ENCODE measurements at regions not wholly inside any gene's neighbourhood (a gene's known extent, or its start where the extent isn't known, plus 50 kb on each side); places are given as distances from the start of the nearest gene placed in this dataset.

DNA sequence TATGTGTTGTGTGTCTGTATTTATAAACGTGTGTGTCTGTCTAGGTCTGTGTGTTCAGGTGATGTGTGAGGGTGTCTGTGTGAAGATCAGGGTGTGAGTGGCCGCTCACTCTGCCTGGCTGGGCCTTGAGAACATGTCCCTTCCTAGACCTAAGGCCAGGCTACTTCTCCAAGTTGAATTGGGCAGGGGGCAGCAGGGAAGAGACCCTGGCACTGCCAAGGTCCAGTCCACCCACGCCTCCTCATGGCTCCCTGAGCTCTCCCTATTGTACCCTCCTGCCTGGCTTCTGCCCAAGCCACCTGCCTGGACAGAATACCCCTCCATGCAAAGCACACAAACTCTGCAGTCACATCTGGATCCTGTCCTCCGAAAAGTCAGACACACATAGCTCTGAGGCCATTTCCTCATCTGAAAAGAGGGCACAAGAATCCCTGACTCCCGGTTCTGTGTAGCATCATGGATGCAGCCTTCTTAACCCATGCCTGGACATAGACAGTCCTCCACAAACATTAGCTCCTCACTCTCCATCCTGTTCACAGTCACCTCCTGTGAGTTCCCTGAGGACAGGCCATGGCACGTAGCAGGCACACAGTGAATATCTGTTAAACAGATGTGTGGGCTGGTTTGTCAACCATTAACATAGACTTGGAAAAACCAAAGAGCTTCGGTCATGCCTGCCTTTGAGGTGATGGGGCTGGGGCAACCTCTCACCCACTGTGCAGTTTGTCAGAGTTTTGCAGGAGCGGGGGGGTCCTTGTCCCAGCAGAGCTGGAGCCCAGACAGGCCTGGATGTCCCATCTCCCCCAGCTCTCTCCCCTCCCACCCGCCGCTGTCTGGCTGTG lies 167.8 kb upstream of the MVB12B start:
- Histone ChIP-seq H3K27me3 (replicated peaks in 1 of 4; ENCODE audit: control insufficient read depth in 3 of 4, extremely low read depth in 1 of 4, insufficient read depth in 3 of 4, low read length in 3 of 4) (peaks cover 0 to 2% (median 0%) of the 10 kb centered on the region in 4 experiments; a peak in 2 of 7 replicates), H2AFZ (ENCODE audit: low read length) (no peak overlapping the region), H3K9ac (replicated peaks in 1 of 4; ENCODE audit: extremely low read depth in 1 of 4, low read depth in 3 of 4, low read length in 3 of 4) (no peak overlapping the region), H2AK5ac (ENCODE audit: low read depth, low read length) (no peak overlapping the region), H4K91ac (replicated peaks; ENCODE audit: insufficient read length, low read length) (no peak overlapping the region), H3K4me1 (replicated peaks in 1 of 4; ENCODE audit: control insufficient read depth in 3 of 4, insufficient read depth in 4 of 4, low read length in 3 of 4) (peaks cover 0 to 10% (median 0%) of the 10 kb centered on the region in 4 experiments; a peak in 2 of 7 replicates), H3K14ac (ENCODE audit: insufficient read length) (no peak overlapping the region), H2BK120ac (replicated peaks; ENCODE audit: low read depth, low read length) (no peak overlapping the region), H2BK12ac (ENCODE audit: low read depth, low read length) (no peak overlapping the region), H2BK15ac (ENCODE audit: low read length) (no peak overlapping the region), H4K20me1 (replicated peaks in 1 of 2; ENCODE audit: control insufficient read depth in 1 of 2, insufficient read depth in 2 of 2, low read length in 2 of 2) (no peaks in the 10 kb centered on the region), H4K8ac (ENCODE audit: extremely low read depth, insufficient read depth, low read length) (no peak overlapping the region), H3K79me1 (ENCODE audit: low read depth, low read length) (peaks cover 2% of the 10 kb centered on the region; the same call in 1 of the 2 replicates), H3K56ac (replicated peaks; ENCODE audit: insufficient read length, low read depth, low read length) (no peak overlapping the region), H3K4me3 (ENCODE audit: extremely low read depth in 1 of 4, insufficient read depth in 2 of 4, low read depth in 3 of 4, low read length in 4 of 4) (no peak overlapping the region), H3K23ac (ENCODE audit: insufficient read length) (no peak overlapping the region), H2BK20ac (ENCODE audit: low read length) (no peak overlapping the region), H3K4me2 (ENCODE audit: insufficient read depth in 1 of 2, low read depth in 2 of 2, low read length in 2 of 2) (no peak overlapping the region), H3K23me2 (ENCODE audit: low read depth, low read length) (no peaks in the 10 kb centered on the region), H3K4ac (replicated peaks; ENCODE audit: insufficient read length, low read depth, low read length) (no peak overlapping the region), H3K36me3 (ENCODE audit: control insufficient read depth in 2 of 4, insufficient read depth in 4 of 4, low read length in 3 of 4) (no peaks in the 10 kb centered on the region), H3K9me3 (ENCODE audit: insufficient read depth in 2 of 2, low read depth in 1 of 2, low read length in 1 of 2) (no peaks in the 10 kb centered on the region), H3K79me2 (ENCODE audit: control insufficient read depth in 1 of 2, insufficient read depth in 2 of 2, low read length in 2 of 2) (no peaks in the 10 kb centered on the region), H3K18ac (ENCODE audit: extremely low read depth, low read length) (no peak overlapping the region), H4K5ac (ENCODE audit: insufficient read length, low read depth, low read length) (no peak overlapping the region), H2BK5ac (ENCODE audit: low read depth, low read length) (no peak overlapping the region), H3K27ac (ENCODE audit: low read depth, low read length) (no peak overlapping the region)
- CTCF ChIA-PET (ENCODE audit: partially characterized antibody), result interaction anchor here (0.9 to 1.7 kb wide), 5 partner anchors 14 to 240 kb away, joined by 3 to 12 read pairs (median 3); no protein-coding TSS in a partner anchor
- DNase-seq (ENCODE audit: low read depth in 1 of 2, low spot score in 2 of 2), result no peak
- TF ChIP-seq POLR2A (IDR thresholded peaks at IDR 0.05; ENCODE audit: control extremely low read depth in 1 of 2, low read depth in 2 of 2, low read length in 2 of 2) (no peak), KDM1A (IDR thresholded peaks at IDR 0.05; ENCODE audit: borderline replicate concordance, low read length) (no peak), RXRA (IDR thresholded peaks at IDR 0.05; ENCODE audit: insufficient read depth, low read depth, low read length) (no peak), FOSL1 (IDR thresholded peaks at IDR 0.05; ENCODE audit: insufficient read depth, low read depth, low read length) (no peak), KDM4A (IDR thresholded peaks at IDR 0.05; ENCODE audit: low read depth, low read length, severe bottlenecking) (no peak), SP4 (IDR thresholded peaks at IDR 0.05; ENCODE audit: low read length) (no peak), HDAC6 (IDR thresholded peaks at IDR 0.05; ENCODE audit: low read depth, low read length) (no peak), JUND (IDR thresholded peaks at IDR 0.05; ENCODE audit: low read length) (no peak), TAF7 (optimal IDR thresholded peaks at IDR 0.05; ENCODE audit: borderline replicate concordance, low read depth, low read length) (no peak), TAF1 (IDR thresholded peaks at IDR 0.05; ENCODE audit: low read depth, low read length) (no peak)
- TF ChIP-seq, protein P1, sequence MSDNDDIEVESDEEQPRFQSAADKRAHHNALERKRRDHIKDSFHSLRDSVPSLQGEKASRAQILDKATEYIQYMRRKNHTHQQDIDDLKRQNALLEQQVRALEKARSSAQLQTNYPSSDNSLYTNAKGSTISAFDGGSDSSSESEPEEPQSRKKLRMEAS (IDR thresholded peaks at IDR 0.05), result no peak
- TF ChIP-seq, protein P2, sequence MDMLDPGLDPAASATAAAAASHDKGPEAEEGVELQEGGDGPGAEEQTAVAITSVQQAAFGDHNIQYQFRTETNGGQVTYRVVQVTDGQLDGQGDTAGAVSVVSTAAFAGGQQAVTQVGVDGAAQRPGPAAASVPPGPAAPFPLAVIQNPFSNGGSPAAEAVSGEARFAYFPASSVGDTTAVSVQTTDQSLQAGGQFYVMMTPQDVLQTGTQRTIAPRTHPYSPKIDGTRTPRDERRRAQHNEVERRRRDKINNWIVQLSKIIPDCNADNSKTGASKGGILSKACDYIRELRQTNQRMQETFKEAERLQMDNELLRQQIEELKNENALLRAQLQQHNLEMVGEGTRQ (IDR thresholded peaks at IDR 0.05; ENCODE audit: low read length), result no peak
- FAIRE-seq, result no peak
- whole genome bisulfite sequencing, 2 experiments (ENCODE audit: extremely low coverage in 1 of 2, insufficient coverage in 1 of 2, insufficient read length in 1 of 2, insufficient replicate concordance in 2 of 2, low coverage in 1 of 2, low lambda C conversion rate in 2 of 2, missing lambda C conversion rate in 1 of 2), result 76% methylated on average over 10 of the region's 10 CpGs; no CpG with 5 or more reads in 1 of the 2 experiments
- POLR2A ChIA-PET (ENCODE audit: partially characterized antibody), result no interaction called here
